ENCODE measurements at regions not wholly inside any gene's neighbourhood (a gene's known extent, or its start where the extent isn't known, plus 50 kb on each side); places are given as distances from the start of the nearest gene placed in this dataset.

DNA sequence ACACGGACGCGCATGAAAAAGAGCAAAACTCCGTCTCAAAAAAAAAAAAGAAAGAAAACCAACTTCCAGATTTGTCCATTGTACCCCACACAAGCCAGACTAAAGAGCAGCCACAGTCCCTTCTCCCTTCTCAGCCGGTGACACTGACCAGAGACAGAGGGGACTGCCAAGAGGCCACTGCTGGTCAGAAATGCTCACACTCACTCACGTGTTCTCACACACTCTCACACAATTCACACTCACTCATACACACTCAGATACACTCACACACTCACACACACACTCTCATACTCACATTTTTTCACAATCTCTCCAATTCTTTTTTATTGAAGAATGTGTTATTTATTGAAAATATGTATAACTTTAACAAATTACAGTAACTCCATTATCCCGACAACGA, 90.8 kb upstream of the RAB4A start:
- WGBS = 91% methylated on average over 8 of the region's 8 CpGs
- H3K27ac ChIP-seq (ENCODE audit: low read depth in 1 of 2, low read length in 2 of 2) = no peak overlapping the region
- no peak overlapping the region for H3K4me3 ChIP-seq (ENCODE audit: low read depth in 1 of 3, low read length in 3 of 3)
- DNase-seq (ENCODE audit: low spot score) = no peak
- H3K4me1 ChIP-seq (ENCODE audit: control insufficient read depth in 4 of 4, insufficient read depth in 4 of 4, low read length in 3 of 4) = no peaks in the 10 kb centered on the region
- no peaks in the 10 kb centered on the region for H3K36me3 ChIP-seq (ENCODE audit: control insufficient read depth in 4 of 4, insufficient read depth in 3 of 4, low read depth in 1 of 4, low read length in 3 of 4)
- TF ChIP-seq FOXA2 (IDR thresholded peaks at IDR 0.05) = no peak
- TF ChIP-seq, protein P1, sequence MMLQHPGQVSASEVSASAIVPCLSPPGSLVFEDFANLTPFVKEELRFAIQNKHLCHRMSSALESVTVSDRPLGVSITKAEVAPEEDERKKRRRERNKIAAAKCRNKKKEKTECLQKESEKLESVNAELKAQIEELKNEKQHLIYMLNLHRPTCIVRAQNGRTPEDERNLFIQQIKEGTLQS (IDR thresholded peaks at IDR 0.05) = no peak
- no peak for TF ChIP-seq HNF4G (IDR thresholded peaks at IDR 0.05)
- no peak for TF ChIP-seq RXRA (IDR thresholded peaks at IDR 0.05)
- no peak for TF ChIP-seq HNF4A (conservative IDR thresholded peaks at IDR 0.05)
- TF ChIP-seq, protein P2, sequence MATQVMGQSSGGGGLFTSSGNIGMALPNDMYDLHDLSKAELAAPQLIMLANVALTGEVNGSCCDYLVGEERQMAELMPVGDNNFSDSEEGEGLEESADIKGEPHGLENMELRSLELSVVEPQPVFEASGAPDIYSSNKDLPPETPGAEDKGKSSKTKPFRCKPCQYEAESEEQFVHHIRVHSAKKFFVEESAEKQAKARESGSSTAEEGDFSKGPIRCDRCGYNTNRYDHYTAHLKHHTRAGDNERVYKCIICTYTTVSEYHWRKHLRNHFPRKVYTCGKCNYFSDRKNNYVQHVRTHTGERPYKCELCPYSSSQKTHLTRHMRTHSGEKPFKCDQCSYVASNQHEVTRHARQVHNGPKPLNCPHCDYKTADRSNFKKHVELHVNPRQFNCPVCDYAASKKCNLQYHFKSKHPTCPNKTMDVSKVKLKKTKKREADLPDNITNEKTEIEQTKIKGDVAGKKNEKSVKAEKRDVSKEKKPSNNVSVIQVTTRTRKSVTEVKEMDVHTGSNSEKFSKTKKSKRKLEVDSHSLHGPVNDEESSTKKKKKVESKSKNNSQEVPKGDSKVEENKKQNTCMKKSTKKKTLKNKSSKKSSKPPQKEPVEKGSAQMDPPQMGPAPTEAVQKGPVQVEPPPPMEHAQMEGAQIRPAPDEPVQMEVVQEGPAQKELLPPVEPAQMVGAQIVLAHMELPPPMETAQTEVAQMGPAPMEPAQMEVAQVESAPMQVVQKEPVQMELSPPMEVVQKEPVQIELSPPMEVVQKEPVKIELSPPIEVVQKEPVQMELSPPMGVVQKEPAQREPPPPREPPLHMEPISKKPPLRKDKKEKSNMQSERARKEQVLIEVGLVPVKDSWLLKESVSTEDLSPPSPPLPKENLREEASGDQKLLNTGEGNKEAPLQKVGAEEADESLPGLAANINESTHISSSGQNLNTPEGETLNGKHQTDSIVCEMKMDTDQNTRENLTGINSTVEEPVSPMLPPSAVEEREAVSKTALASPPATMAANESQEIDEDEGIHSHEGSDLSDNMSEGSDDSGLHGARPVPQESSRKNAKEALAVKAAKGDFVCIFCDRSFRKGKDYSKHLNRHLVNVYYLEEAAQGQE (IDR thresholded peaks at IDR 0.05) = no peak
- TF ChIP-seq, protein P3, sequence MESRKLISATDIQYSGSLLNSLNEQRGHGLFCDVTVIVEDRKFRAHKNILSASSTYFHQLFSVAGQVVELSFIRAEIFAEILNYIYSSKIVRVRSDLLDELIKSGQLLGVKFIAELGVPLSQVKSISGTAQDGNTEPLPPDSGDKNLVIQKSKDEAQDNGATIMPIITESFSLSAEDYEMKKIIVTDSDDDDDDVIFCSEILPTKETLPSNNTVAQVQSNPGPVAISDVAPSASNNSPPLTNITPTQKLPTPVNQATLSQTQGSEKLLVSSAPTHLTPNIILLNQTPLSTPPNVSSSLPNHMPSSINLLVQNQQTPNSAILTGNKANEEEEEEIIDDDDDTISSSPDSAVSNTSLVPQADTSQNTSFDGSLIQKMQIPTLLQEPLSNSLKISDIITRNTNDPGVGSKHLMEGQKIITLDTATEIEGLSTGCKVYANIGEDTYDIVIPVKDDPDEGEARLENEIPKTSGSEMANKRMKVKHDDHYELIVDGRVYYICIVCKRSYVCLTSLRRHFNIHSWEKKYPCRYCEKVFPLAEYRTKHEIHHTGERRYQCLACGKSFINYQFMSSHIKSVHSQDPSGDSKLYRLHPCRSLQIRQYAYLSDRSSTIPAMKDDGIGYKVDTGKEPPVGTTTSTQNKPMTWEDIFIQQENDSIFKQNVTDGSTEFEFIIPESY (IDR thresholded peaks at IDR 0.05) = no peak
- TF ChIP-seq EGR1 (IDR thresholded peaks at IDR 0.05; ENCODE audit: low read depth in 2 of 2) = no peak
- no peak for TF ChIP-seq GABPA (IDR thresholded peaks at IDR 0.05 in 1 of 2, conservative IDR thresholded peaks at IDR 0.05 in 1 of 2)
- TF ChIP-seq, protein P4, sequence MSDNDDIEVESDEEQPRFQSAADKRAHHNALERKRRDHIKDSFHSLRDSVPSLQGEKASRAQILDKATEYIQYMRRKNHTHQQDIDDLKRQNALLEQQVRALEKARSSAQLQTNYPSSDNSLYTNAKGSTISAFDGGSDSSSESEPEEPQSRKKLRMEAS (IDR thresholded peaks at IDR 0.05) = no peak
- TF ChIP-seq RAD21 (IDR thresholded peaks at IDR 0.05) = no peak
- no peak for TF ChIP-seq NR2F2 (IDR thresholded peaks at IDR 0.05)
- TF ChIP-seq TAF1 (conservative IDR thresholded peaks at IDR 0.05) = no peak
- TF ChIP-seq FOXA1 (IDR thresholded peaks at IDR 0.05) = no peak
- TF ChIP-seq, protein P5, sequence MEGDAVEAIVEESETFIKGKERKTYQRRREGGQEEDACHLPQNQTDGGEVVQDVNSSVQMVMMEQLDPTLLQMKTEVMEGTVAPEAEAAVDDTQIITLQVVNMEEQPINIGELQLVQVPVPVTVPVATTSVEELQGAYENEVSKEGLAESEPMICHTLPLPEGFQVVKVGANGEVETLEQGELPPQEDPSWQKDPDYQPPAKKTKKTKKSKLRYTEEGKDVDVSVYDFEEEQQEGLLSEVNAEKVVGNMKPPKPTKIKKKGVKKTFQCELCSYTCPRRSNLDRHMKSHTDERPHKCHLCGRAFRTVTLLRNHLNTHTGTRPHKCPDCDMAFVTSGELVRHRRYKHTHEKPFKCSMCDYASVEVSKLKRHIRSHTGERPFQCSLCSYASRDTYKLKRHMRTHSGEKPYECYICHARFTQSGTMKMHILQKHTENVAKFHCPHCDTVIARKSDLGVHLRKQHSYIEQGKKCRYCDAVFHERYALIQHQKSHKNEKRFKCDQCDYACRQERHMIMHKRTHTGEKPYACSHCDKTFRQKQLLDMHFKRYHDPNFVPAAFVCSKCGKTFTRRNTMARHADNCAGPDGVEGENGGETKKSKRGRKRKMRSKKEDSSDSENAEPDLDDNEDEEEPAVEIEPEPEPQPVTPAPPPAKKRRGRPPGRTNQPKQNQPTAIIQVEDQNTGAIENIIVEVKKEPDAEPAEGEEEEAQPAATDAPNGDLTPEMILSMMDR (IDR thresholded peaks at IDR 0.05; ENCODE audit: low read depth, low read length, missing input control) = no peak
- TF ChIP-seq YY1 (IDR thresholded peaks at IDR 0.05) = no peak
- no peak for TF ChIP-seq SP1 (IDR thresholded peaks at IDR 0.05)
- TF ChIP-seq JUND (IDR thresholded peaks at IDR 0.05) = no peak
- no peak overlapping the region for H3K9ac ChIP-seq (ENCODE audit: low read depth in 1 of 2, low read length in 2 of 2)
- H3K27me3 ChIP-seq (ENCODE audit: control insufficient read depth in 4 of 4, insufficient read depth in 4 of 4, low read length in 3 of 4) = no peaks in the 10 kb centered on the region
- H3K9me3 ChIP-seq (ENCODE audit: control insufficient read depth in 4 of 4, low read length in 3 of 4) = no peaks in the 10 kb centered on the region

Data from liver (tissue), 8 donors.